H1 (cell line): ENCODE measurements at regions not wholly inside any gene's neighbourhood (a gene's known extent, or its start where the extent isn't known, plus 50 kb on each side); places are given as distances from the start of the nearest gene placed in this dataset.

Source experiments
- CTCF ChIA-PET: fragments of 300-600 bp; sonication (Branson Sonifier 250); formaldehyde crosslinking; loops from one replicate; lab custom pipeline; 2021; ENCODE audit not compliant: partially characterized antibody; lab: Charles Lee
- POLR2A ChIA-PET: fragments of 300-600 bp; sonication (Branson Sonifier 250); formaldehyde crosslinking; loops from one replicate; lab custom pipeline; 2021; ENCODE audit warnings: inconsistent platforms; ENCODE audit not compliant: partially characterized antibody; lab: Charles Lee
- DNase-seq, 2 experiments: peaks; one replicate each; pipeline versions ENCODE4 v3.0.0 to v3.0.0-alpha.2; 2010 to 2022; ENCODE audit warnings: low spot score in 2 of 2, low read depth in 1 of 2, mixed read lengths in 1 of 2
- FAIRE-seq: peaks from 2 replicates; lab custom pipeline; 2011; peaks lifted over from hg19 to GRCh38; lab: Jason Lieb, UNC
- H2AFZ ChIP-seq: 2 replicates; pipeline ENCODE4 v1.8.1; 2012; ENCODE audit warnings: low read length, inconsistent platforms
- H2AK5ac ChIP-seq: 2 replicates; pipeline ENCODE4 v1.6.1; 2013; ENCODE audit warnings: low read depth, low read length
- H2BK120ac ChIP-seq: replicated peaks from 2 replicates; pipeline ENCODE3; 2013; ENCODE audit warnings: low read depth, low read length, inconsistent platforms
- H2BK12ac ChIP-seq: 2 replicates; pipeline ENCODE4 v1.6.1; 2013; ENCODE audit warnings: low read depth, low read length
- H2BK15ac ChIP-seq: 2 replicates; pipeline ENCODE4 v1.6.1; 2013; ENCODE audit warnings: low read length
- H2BK20ac ChIP-seq: 2 replicates; pipeline ENCODE4 v1.6.1; 2013; ENCODE audit warnings: low read length
- H2BK5ac ChIP-seq: 2 replicates; pipeline ENCODE4 v1.6.1; 2013; ENCODE audit warnings: low read depth, low read length
- H3K14ac ChIP-seq: 2 replicates; pipeline ENCODE4 v1.6.1; 2013; ENCODE audit warnings: inconsistent platforms; ENCODE audit not compliant: insufficient read length
- H3K18ac ChIP-seq: 2 replicates; pipeline ENCODE4 v1.6.1; 2013; ENCODE audit warnings: low read length; ENCODE audit errors: extremely low read depth
- H3K23ac ChIP-seq: 2 replicates; pipeline ENCODE4 v1.6.1; 2013; ENCODE audit warnings: inconsistent platforms; ENCODE audit not compliant: insufficient read length
- H3K23me2 ChIP-seq: 2 replicates; pipeline ENCODE4 v1.6.1; 2013; ENCODE audit warnings: low read depth, low read length
- H3K27ac ChIP-seq: 2 replicates; pipeline ENCODE4 v1.6.1; 2011; ENCODE audit warnings: low read depth, low read length, inconsistent platforms
- H3K27me3 ChIP-seq, 4 experiments: replicated peaks in 1 of 4; 1 replicate in 1 of 4; 2 replicates in 3 of 4; pipeline versions ENCODE4 v1.6.1 to v1.8.1; 2011 to 2013; ENCODE audit warnings: low read length in 3 of 4, mild to moderate bottlenecking in 3 of 4, inconsistent platforms in 2 of 4, mixed read lengths in 2 of 4, moderate library complexity in 1 of 4; ENCODE audit not compliant: control insufficient read depth in 3 of 4, insufficient read depth in 3 of 4; ENCODE audit errors: extremely low read depth in 1 of 4
- H3K36me3 ChIP-seq, 4 experiments: 2 replicates each; pipeline versions ENCODE4 v1.6.1 to v1.8.1; 2011 to 2013; ENCODE audit warnings: mild to moderate bottlenecking in 4 of 4, low read length in 3 of 4, moderate library complexity in 2 of 4, control low read depth in 1 of 4, inconsistent platforms in 1 of 4; ENCODE audit not compliant: insufficient read depth in 4 of 4, control insufficient read depth in 2 of 4
- H3K4ac ChIP-seq: replicated peaks from 2 replicates; pipeline ENCODE3; 2013; ENCODE audit warnings: low read length, low read depth, mixed read lengths, inconsistent platforms; ENCODE audit not compliant: insufficient read length
- H3K4me1 ChIP-seq, 4 experiments: replicated peaks in 1 of 4; 1 replicate in 1 of 4; 2 replicates in 3 of 4; pipeline versions ENCODE4 v1.6.1 to v1.8.1; 2011 to 2013; ENCODE audit warnings: low read length in 3 of 4, inconsistent platforms in 2 of 4, mixed read lengths in 1 of 4; ENCODE audit not compliant: insufficient read depth in 4 of 4, control insufficient read depth in 3 of 4
- H3K4me2 ChIP-seq, 2 experiments: 2 replicates each; pipeline versions ENCODE4 v1.6.1 to v1.8.1; 2011 to 2013; ENCODE audit warnings: low read depth in 2 of 2, low read length in 2 of 2, control low read depth in 1 of 2, inconsistent platforms in 1 of 2, mild to moderate bottlenecking in 1 of 2; ENCODE audit not compliant: insufficient read depth in 1 of 2
- H3K4me3 ChIP-seq, 4 experiments: fragments of 200-600, 300-600 bp in 1 of 4; sonication (generic), shearing (Covaris generic), sonication (Bioruptor Twin) in 1 of 4; 2 replicates each; pipeline versions ENCODE4 v1.5.1 to v1.8.1; 2011 to 2016; ENCODE audit warnings: low read length in 4 of 4, low read depth in 3 of 4, control low read depth in 2 of 4, inconsistent platforms in 2 of 4, mild to moderate bottlenecking in 2 of 4, mixed read lengths in 1 of 4, moderate library complexity in 1 of 4; ENCODE audit not compliant: insufficient read depth in 2 of 4; ENCODE audit errors: extremely low read depth in 1 of 4
- H3K56ac ChIP-seq: replicated peaks from 2 replicates; pipeline ENCODE3; 2013; ENCODE audit warnings: low read depth, mild to moderate bottlenecking, mixed read lengths, low read length, inconsistent platforms; ENCODE audit not compliant: insufficient read length
- H3K79me1 ChIP-seq: 2 replicates; pipeline ENCODE4 v1.6.1; 2013; ENCODE audit warnings: low read depth, low read length, control low read depth
- H3K79me2 ChIP-seq, 2 experiments: 2 replicates each; pipeline versions ENCODE4 v1.6.1 to v1.8.1; 2012 to 2013; ENCODE audit warnings: low read length in 2 of 2, mild to moderate bottlenecking in 2 of 2, inconsistent platforms in 1 of 2; ENCODE audit not compliant: insufficient read depth in 2 of 2, control insufficient read depth in 1 of 2
- H3K9ac ChIP-seq, 4 experiments: replicated peaks in 1 of 4; 1 replicate in 1 of 4; 2 replicates in 3 of 4; pipeline versions ENCODE4 v1.6.1 to v1.8.1; 2011 to 2013; ENCODE audit warnings: low read depth in 3 of 4, low read length in 3 of 4, control low read depth in 2 of 4, mild to moderate bottlenecking in 2 of 4, moderate library complexity in 2 of 4, inconsistent platforms in 1 of 4; ENCODE audit errors: extremely low read depth in 1 of 4
- H3K9me3 ChIP-seq, 2 experiments: 2 replicates each; pipeline versions ENCODE4 v1.6.1 to v1.8.1; 2012 to 2013; ENCODE audit warnings: mild to moderate bottlenecking in 2 of 2, moderate library complexity in 2 of 2, control low read depth in 1 of 2, inconsistent platforms in 1 of 2, low read depth in 1 of 2, low read length in 1 of 2, mixed read lengths in 1 of 2; ENCODE audit not compliant: insufficient read depth in 2 of 2
- H4K20me1 ChIP-seq, 2 experiments: replicated peaks in 1 of 2; 2 replicates each; pipeline versions ENCODE3 to v1.8.1; 2011 to 2013; ENCODE audit warnings: inconsistent platforms in 2 of 2, low read length in 2 of 2, mild to moderate bottlenecking in 1 of 2; ENCODE audit not compliant: insufficient read depth in 2 of 2, control insufficient read depth in 1 of 2
- H4K5ac ChIP-seq: 2 replicates; pipeline ENCODE4 v1.6.1; 2013; ENCODE audit warnings: low read length, low read depth, mixed read lengths, inconsistent platforms; ENCODE audit not compliant: insufficient read length
- H4K8ac ChIP-seq: 2 replicates; pipeline ENCODE4 v1.8.0; 2013; ENCODE audit warnings: mild to moderate bottlenecking, moderate library complexity, low read length, inconsistent platforms; ENCODE audit not compliant: insufficient read depth; ENCODE audit errors: extremely low read depth
- H4K91ac ChIP-seq: replicated peaks from 2 replicates; pipeline ENCODE3; 2013; ENCODE audit warnings: low read length, mixed read lengths, inconsistent platforms; ENCODE audit not compliant: insufficient read length
- EP300 ChIP-seq, 2 experiments: IDR thresholded peaks; 1 replicate in 1 of 2; 2 replicates in 1 of 2; pipeline ENCODE4 v1.6.1; 2011 to 2012; ENCODE audit warnings: low read depth in 2 of 2, low read length in 2 of 2, mild to moderate bottlenecking in 2 of 2, borderline replicate concordance in 1 of 2, inconsistent platforms in 1 of 2, moderate library complexity in 1 of 2
- EZH2 ChIP-seq: fragments of 200-600 bp; sonication (generic); IDR thresholded peaks from 2 replicates; pipeline ENCODE4 v1.7.1; 2012; ENCODE audit warnings: low read depth, mild to moderate bottlenecking, moderate library complexity, low read length, inconsistent platforms; ENCODE audit not compliant: severe bottlenecking
- KDM5A ChIP-seq: fragments of 200-600 bp; IDR thresholded peaks from 2 replicates; pipeline ENCODE4 v1.7.1; 2012; ENCODE audit warnings: mild to moderate bottlenecking, low read length, inconsistent platforms, mixed read lengths
- PHF8 ChIP-seq: fragments of 200-600 bp; sonication (generic); conservative IDR thresholded peaks from 2 replicates; pipeline ENCODE4 v1.7.1; 2012; ENCODE audit warnings: low read depth, mild to moderate bottlenecking, inconsistent platforms, low read length, moderate library complexity
- RAD21 ChIP-seq, 2 experiments: IDR thresholded peaks in 1 of 2; conservative IDR thresholded peaks in 1 of 2; 2 replicates each; pipeline ENCODE4 v1.6.1; 2011; ENCODE audit warnings: low read depth in 2 of 2, low read length in 2 of 2, improper control_type of control experiment in 1 of 2, inconsistent platforms in 1 of 2, mild to moderate bottlenecking in 1 of 2, moderate library complexity in 1 of 2
- RFX5 ChIP-seq: IDR thresholded peaks from 2 replicates; pipeline ENCODE4 v1.6.1; 2011; ENCODE audit warnings: low read depth, low read length, improper control_type of control experiment, borderline replicate concordance
- RNF2 ChIP-seq: fragments of 200-900, 300-1000 bp; sonication (generic); IDR thresholded peaks from 2 replicates; pipeline ENCODE4 v1.7.1; 2016; ENCODE audit warnings: borderline replicate concordance, low read depth, mild to moderate bottlenecking, antibody characterized with exemption, low read length; ENCODE audit not compliant: poor library complexity, severe bottlenecking; ENCODE audit errors: missing control alignments
- SP4 ChIP-seq: IDR thresholded peaks from 2 replicates; pipeline ENCODE4 v1.6.1; 2012; ENCODE audit warnings: low read length, inconsistent platforms
- TBP ChIP-seq: IDR thresholded peaks from 2 replicates; pipeline ENCODE4 v1.6.1; 2011; ENCODE audit warnings: low read depth, low read length, improper control_type of control experiment
- TCF12 ChIP-seq: IDR thresholded peaks from 2 replicates; pipeline ENCODE4 v1.6.1; 2011; ENCODE audit warnings: low read depth, mild to moderate bottlenecking, low read length
- TEAD4 ChIP-seq: IDR thresholded peaks from 2 replicates; pipeline ENCODE4 v1.6.1; 2012; ENCODE audit warnings: low read depth, low read length, inconsistent platforms, mixed read lengths
- ZNF274 ChIP-seq: IDR thresholded peaks from 2 replicates; pipeline ENCODE4 v1.7.0; 2012; ENCODE audit warnings: low read length, borderline replicate concordance; ENCODE audit errors: extremely low read depth
- WGBS, 2 experiments: shearing (Covaris generic) in 1 of 2; methylation state at CpG; one replicate each; pipeline versions ENCODE4 v1.1.6 to v1.1.7; 2013 to 2015; ENCODE audit warnings: low lambda C conversion rate in 2 of 2, mixed read lengths in 2 of 2, inconsistent platforms in 1 of 2, low coverage in 1 of 2, missing lambda C conversion rate in 1 of 2; ENCODE audit not compliant: insufficient replicate concordance in 2 of 2, insufficient coverage in 1 of 2, insufficient read length in 1 of 2; ENCODE audit errors: extremely low coverage in 1 of 2, missing lambda C conversion rate in 1 of 2; 5-methylcytosine and 5-hydroxymethylcytosine counted together
- TF ChIP-seq, protein P1 (sequence below): IDR thresholded peaks from 2 replicates; pipeline ENCODE4 v1.6.1; 2012; ENCODE audit warnings: inconsistent platforms

DNA sequence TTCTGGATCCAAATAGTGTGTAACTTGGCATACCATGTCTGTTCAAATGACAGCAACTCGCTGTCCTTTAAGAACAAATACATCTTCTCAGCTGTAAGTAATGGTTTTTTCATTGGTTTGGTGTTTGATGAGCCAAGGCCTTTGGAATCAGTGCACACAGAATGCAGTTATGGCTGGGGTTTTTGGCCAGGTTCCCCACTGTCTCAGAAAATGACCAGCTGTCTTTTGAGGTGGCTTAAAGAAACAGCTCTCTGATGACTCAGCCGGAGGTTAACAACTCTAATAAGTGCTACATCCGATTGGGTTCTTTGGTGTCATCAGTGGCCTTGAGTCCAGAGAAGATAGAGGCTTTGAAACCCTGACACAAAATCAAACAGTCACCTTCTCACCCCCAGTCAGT lies 688.4 kb downstream of the REEP3 start:
- CTCF ChIA-PET: interaction anchor here (1.1 kb wide), 1 partner anchor 168 kb away, joined by 6 read pairs; no protein-coding TSS in a partner anchor
- Histone ChIP-seq H3K9me3 (no peaks in the 10 kb centered on the region; a peak in 1 of 4 replicates), H2AFZ (no peak overlapping the region)
- no peak for TF ChIP-seq TCF12
- no peak for TF ChIP-seq TEAD4
- no peak for TF ChIP-seq KDM5A
- TF ChIP-seq RNF2: no peak
- no peak for TF ChIP-seq SP4
- no peak for TF ChIP-seq EZH2
- TF ChIP-seq ZNF274: no peak
- TF ChIP-seq PHF8: no peak
- no peak for TF ChIP-seq TBP
- TF ChIP-seq, protein P1, sequence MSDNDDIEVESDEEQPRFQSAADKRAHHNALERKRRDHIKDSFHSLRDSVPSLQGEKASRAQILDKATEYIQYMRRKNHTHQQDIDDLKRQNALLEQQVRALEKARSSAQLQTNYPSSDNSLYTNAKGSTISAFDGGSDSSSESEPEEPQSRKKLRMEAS: no peak
- TF ChIP-seq EP300 (IDR thresholded peaks at IDR 0.05; ENCODE audit: borderline replicate concordance in 1 of 2, low read depth in 2 of 2, low read length in 2 of 2): no peak
- no peak for TF ChIP-seq RAD21 (IDR thresholded peaks at IDR 0.05 in 1 of 2, conservative IDR thresholded peaks at IDR 0.05 in 1 of 2; ENCODE audit: low read depth in 2 of 2, low read length in 2 of 2)
- TF ChIP-seq RFX5: no peak

More for the DNA sequence above, 688.4 kb downstream of the REEP3 start:
- POLR2A ChIA-PET: no interaction called here
- no peaks in the 10 kb centered on the region for H3K79me1 ChIP-seq
- no peaks in the 10 kb centered on the region for H3K36me3 ChIP-seq
- peaks cover under 1% of the 10 kb centered on the region; the same call in 1 of the 2 replicates for H3K23me2 ChIP-seq
- H4K5ac ChIP-seq: no peak overlapping the region
- no peak overlapping the region for H2BK12ac ChIP-seq
- DNase-seq (no peak), FAIRE-seq (no peak)
- no peak overlapping the region for H2BK20ac ChIP-seq
- no peak overlapping the region for H3K9ac ChIP-seq
- no peak overlapping the region for H3K14ac ChIP-seq
- 89% methylated on average over 3 of the region's 3 CpGs; no CpG with 5 or more reads in 1 of the 2 experiments for WGBS, 2 experiments
- H2BK120ac ChIP-seq: no peak overlapping the region
- H3K27me3 ChIP-seq: no peaks in the 10 kb centered on the region
- H3K4me3 ChIP-seq: no peak overlapping the region
- no peak overlapping the region for H3K4me2 ChIP-seq
- H3K4me1 ChIP-seq: no peaks in the 10 kb centered on the region
- H3K56ac ChIP-seq: no peak overlapping the region
- no peaks in the 10 kb centered on the region for H4K20me1 ChIP-seq
- no peak overlapping the region for H2BK15ac ChIP-seq
- H3K18ac ChIP-seq: no peak overlapping the region
- H3K23ac ChIP-seq: no peak overlapping the region
- no peak overlapping the region for H3K27ac ChIP-seq
- H3K4ac ChIP-seq: no peak overlapping the region
- no peak overlapping the region for H2BK5ac ChIP-seq
- no peak overlapping the region for H4K8ac ChIP-seq
- H4K91ac ChIP-seq: no peak overlapping the region
- no peaks in the 10 kb centered on the region for H3K79me2 ChIP-seq
- H2AK5ac ChIP-seq: no peak overlapping the region
